DOHH2 (cell line): ENCODE measurements at regions not wholly inside any gene's neighbourhood (a gene's known extent, or its start where the extent isn't known, plus 50 kb on each side); places are given as distances from the start of the nearest gene placed in this dataset.
A peak's percentile ranks its signal among the peaks of the same experiment; 100 is the strongest.

Source experiments
- H3F3A ChIP-seq: fragments of 200-600 bp; sonication (generic), shearing (Covaris generic); 2 replicates; pipeline ENCODE4 v1.6.0; 2016; ENCODE audit warnings: antibody characterized with exemption, mild to moderate bottlenecking; ENCODE audit not compliant: control insufficient read depth, insufficient read depth
- H3K27ac ChIP-seq: fragments of 200-600 bp; sonication (generic); 2 replicates; pipeline ENCODE4 v1.5.1; 2014; ENCODE audit warnings: low read depth, mild to moderate bottlenecking, low read length, moderate library complexity
- H3K27me3 ChIP-seq: fragments of 200-600 bp; sonication (generic); 2 replicates; pipeline ENCODE4 v1.6.1; 2014; ENCODE audit warnings: mild to moderate bottlenecking, low read length, mixed read lengths; ENCODE audit not compliant: control insufficient read depth
- H3K36me3 ChIP-seq: fragments of 200-600 bp; sonication (generic); 2 replicates; pipeline ENCODE4 v1.6.1; 2014; ENCODE audit warnings: mild to moderate bottlenecking, low read length, moderate library complexity, mixed read lengths; ENCODE audit not compliant: control insufficient read depth
- H3K4me1 ChIP-seq: fragments of 200-600 bp; sonication (generic); 2 replicates; pipeline ENCODE4 v1.6.1; 2014; ENCODE audit warnings: mild to moderate bottlenecking, low read length, mixed read lengths; ENCODE audit not compliant: control insufficient read depth
- H3K4me2 ChIP-seq: fragments of 200-600 bp; sonication (generic); 2 replicates; pipeline ENCODE4 v1.6.0; 2014; ENCODE audit warnings: mild to moderate bottlenecking, low read length, moderate library complexity
- H3K4me3 ChIP-seq: fragments of 200-600 bp; sonication (generic); 2 replicates; pipeline ENCODE4 v1.5.1; 2014; ENCODE audit warnings: mild to moderate bottlenecking, low read length, mixed read lengths
- H3K79me2 ChIP-seq: fragments of 200-600 bp; sonication (generic); 2 replicates; pipeline ENCODE4 v1.6.1; 2014; ENCODE audit warnings: mild to moderate bottlenecking, low read length, mixed read lengths; ENCODE audit not compliant: control insufficient read depth
- H3K9me2 ChIP-seq: fragments of 200-600 bp; sonication (generic); replicated peaks from 2 replicates; pipeline ENCODE4 v1.6.1; 2014; ENCODE audit warnings: mild to moderate bottlenecking, low read length, mixed read lengths; ENCODE audit not compliant: control insufficient read depth
- H3K9me3 ChIP-seq: fragments of 200-600 bp; sonication (generic); 2 replicates; pipeline ENCODE4 v1.6.1; 2014; ENCODE audit warnings: antibody characterized with exemption, low read length, mixed read lengths; ENCODE audit not compliant: control insufficient read depth, insufficient read depth
- H4K20me1 ChIP-seq: fragments of 200-600 bp; sonication (generic); 2 replicates; pipeline ENCODE4 v1.6.0; 2014; ENCODE audit warnings: low read depth, mild to moderate bottlenecking, antibody characterized with exemption, low read length, moderate library complexity; ENCODE audit not compliant: control insufficient read depth, insufficient read depth
- EZH2phosphoT487 ChIP-seq: fragments of 200-600 bp; sonication (generic); IDR thresholded peaks from 2 replicates; pipeline ENCODE4 v1.6.1; 2017; ENCODE audit warnings: borderline replicate concordance, mild to moderate bottlenecking, antibody characterized with exemption, low read length, moderate library complexity, mixed read lengths
- TF ChIP-seq, protein P1 (sequence below): fragments of 200-600 bp; sonication (generic); IDR thresholded peaks from one replicate; pipeline ENCODE4 v1.5.1; 2014; ENCODE audit warnings: antibody characterized with exemption, mild to moderate bottlenecking, low read depth, low read length; ENCODE audit not compliant: poor library complexity, severe bottlenecking

DNA sequence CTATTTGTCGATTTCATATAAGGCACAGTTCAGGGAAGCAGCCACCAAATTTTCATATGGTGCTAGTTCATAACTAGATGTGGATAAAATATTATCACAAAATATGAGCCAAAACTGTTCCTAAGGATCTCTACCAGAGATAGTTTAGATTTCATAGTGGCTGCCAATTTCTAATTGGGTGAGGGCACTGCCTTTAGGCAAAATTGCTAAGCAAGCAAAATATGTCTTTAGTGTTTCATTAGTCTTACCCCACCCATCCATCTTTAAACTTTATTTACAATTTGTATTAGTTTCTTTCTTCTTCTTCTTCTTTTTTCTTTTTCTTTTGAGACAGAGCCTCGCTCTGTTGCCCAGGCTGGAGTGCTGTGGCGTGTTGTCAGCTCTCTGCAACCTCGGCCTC lies 77.1 kb upstream of the SLC4A10 start:
- no peak overlapping the region for H3K27ac ChIP-seq
- no peaks in the 10 kb centered on the region for H3K79me2 ChIP-seq
- no peaks in the 10 kb centered on the region for H3K4me1 ChIP-seq
- H4K20me1 ChIP-seq: no peaks in the 10 kb centered on the region
- no peak for TF ChIP-seq EZH2phosphoT487
- TF ChIP-seq, protein P1, sequence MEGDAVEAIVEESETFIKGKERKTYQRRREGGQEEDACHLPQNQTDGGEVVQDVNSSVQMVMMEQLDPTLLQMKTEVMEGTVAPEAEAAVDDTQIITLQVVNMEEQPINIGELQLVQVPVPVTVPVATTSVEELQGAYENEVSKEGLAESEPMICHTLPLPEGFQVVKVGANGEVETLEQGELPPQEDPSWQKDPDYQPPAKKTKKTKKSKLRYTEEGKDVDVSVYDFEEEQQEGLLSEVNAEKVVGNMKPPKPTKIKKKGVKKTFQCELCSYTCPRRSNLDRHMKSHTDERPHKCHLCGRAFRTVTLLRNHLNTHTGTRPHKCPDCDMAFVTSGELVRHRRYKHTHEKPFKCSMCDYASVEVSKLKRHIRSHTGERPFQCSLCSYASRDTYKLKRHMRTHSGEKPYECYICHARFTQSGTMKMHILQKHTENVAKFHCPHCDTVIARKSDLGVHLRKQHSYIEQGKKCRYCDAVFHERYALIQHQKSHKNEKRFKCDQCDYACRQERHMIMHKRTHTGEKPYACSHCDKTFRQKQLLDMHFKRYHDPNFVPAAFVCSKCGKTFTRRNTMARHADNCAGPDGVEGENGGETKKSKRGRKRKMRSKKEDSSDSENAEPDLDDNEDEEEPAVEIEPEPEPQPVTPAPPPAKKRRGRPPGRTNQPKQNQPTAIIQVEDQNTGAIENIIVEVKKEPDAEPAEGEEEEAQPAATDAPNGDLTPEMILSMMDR: no peak
- no peaks in the 10 kb centered on the region for H3K27me3 ChIP-seq
- no peaks in the 10 kb centered on the region for H3K36me3 ChIP-seq
- H3K9me2 ChIP-seq: no peaks in the 10 kb centered on the region
- H3K9me3 ChIP-seq: no peaks in the 10 kb centered on the region
- H3F3A ChIP-seq: no peaks in the 10 kb centered on the region
- no peak overlapping the region for H3K4me2 ChIP-seq
- no peak overlapping the region for H3K4me3 ChIP-seq

DNA sequence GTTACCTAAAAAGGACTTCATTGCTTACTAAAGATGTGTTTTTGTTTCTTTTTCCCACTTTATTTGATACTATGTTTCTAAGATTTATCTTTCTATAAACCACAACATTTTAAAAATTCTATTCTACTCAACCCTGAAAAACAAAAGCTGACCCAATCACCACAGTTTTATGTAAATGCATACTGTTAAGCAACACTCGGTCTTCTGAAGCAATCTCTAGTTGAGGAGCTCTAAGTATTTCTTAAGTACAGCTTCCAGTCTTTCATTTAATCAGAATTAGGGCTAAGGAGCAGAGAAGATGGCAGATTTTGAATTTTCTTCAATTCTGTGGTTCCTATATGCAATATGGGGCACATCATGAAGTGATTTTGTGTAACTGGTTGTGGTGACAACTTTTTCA lies 72.2 kb upstream of the SLC4A10 start:
- Histone ChIP-seq H3K36me3 (no peaks in the 10 kb centered on the region), H3K27me3 (no peaks in the 10 kb centered on the region), H4K20me1 (no peaks in the 10 kb centered on the region), H3K4me2 (no peak overlapping the region), H3K9me3 (no peaks in the 10 kb centered on the region), H3K79me2 (no peaks in the 10 kb centered on the region), H3K9me2 (no peaks in the 10 kb centered on the region), H3K4me1 (no peaks in the 10 kb centered on the region), H3K4me3 (no peak overlapping the region), H3F3A (no peaks in the 10 kb centered on the region), H3K27ac (no peak overlapping the region)
- no peak for TF ChIP-seq EZH2phosphoT487
- TF ChIP-seq, protein P1: no peak

- TF ChIP-seq EZH2phosphoT487: no peak
- TF ChIP-seq, protein P1: no peak
- Histone ChIP-seq H3K4me1 (no peaks in the 10 kb centered on the region), H3K36me3 (no peaks in the 10 kb centered on the region)
These were observed 68.4 kb upstream of the SLC4A10 start for GRCh38 chr2:161555826-161556225.

GRCh38 chr2:161556440-161556839 lies 67.8 kb upstream of the SLC4A10 start:
- Histone ChIP-seq H3K4me3 (no peak overlapping the region), H3K4me1 (no peaks in the 10 kb centered on the region), H3K9me3 (no peaks in the 10 kb centered on the region), H3K4me2 (no peak overlapping the region), H3K27ac (no peak overlapping the region), H3F3A (no peaks in the 10 kb centered on the region), H3K9me2 (no peaks in the 10 kb centered on the region), H4K20me1 (no peaks in the 10 kb centered on the region), H3K27me3 (no peaks in the 10 kb centered on the region), H3K79me2 (no peaks in the 10 kb centered on the region), H3K36me3 (no peaks in the 10 kb centered on the region)
- TF ChIP-seq, protein P1: peak; percentile 21
- TF ChIP-seq EZH2phosphoT487: no peak

More at GRCh38 chr2:161555826-161556225, 68.4 kb upstream of the SLC4A10 start:
- Histone ChIP-seq H3K27ac (no peak overlapping the region), H3K4me3 (no peak overlapping the region), H3K4me2 (no peak overlapping the region), H3F3A (no peaks in the 10 kb centered on the region), H3K79me2 (no peaks in the 10 kb centered on the region), H3K9me3 (no peaks in the 10 kb centered on the region), H3K9me2 (no peaks in the 10 kb centered on the region), H3K27me3 (no peaks in the 10 kb centered on the region), H4K20me1 (no peaks in the 10 kb centered on the region)
